EH (cell line): ENCODE measurements at regions not wholly inside any gene's neighbourhood (a gene's known extent, or its start where the extent isn't known, plus 50 kb on each side); places are given as distances from the start of the nearest gene placed in this dataset.

Source experiments
- DNase-seq: peaks from one replicate; pipeline ENCODE4 v3.0.0-alpha.2; 2015; ENCODE audit warnings: low read depth

DNA sequence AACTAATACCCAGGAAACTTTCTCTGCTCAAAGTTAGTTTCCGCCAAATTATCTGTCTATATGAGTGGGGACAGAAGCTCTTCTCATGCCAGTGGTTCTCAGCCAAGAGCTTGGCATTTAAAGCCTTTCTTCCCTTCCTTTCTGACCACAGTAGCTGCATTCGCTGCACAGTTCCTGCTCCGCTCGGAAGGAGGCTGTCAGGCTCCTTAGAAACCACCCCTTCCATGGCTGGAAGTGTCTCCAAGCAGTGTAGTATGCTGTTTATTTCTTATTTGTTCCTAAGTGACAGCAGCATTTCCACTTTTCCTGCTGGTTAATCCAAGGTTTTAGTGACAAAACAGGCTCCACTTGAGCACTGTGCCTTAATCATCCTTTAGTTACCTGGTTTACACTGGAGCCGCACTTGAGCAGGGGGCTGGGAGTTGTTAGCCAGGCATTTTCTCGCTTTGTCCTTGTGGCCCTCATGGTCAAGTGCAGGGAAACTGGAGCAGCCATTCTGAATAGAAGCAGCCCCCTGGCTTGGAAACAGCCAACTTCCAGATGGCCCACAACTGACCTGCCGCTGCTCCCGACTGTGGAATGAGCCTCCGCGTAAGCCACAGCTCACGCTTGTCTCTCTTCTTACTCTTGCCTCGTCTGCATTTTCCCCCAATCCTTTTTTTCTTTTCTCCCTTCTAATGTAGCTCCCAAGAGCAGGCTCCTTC is 739.4 kb upstream of the TENM3 start:
- DNase-seq, result no peak

DNA sequence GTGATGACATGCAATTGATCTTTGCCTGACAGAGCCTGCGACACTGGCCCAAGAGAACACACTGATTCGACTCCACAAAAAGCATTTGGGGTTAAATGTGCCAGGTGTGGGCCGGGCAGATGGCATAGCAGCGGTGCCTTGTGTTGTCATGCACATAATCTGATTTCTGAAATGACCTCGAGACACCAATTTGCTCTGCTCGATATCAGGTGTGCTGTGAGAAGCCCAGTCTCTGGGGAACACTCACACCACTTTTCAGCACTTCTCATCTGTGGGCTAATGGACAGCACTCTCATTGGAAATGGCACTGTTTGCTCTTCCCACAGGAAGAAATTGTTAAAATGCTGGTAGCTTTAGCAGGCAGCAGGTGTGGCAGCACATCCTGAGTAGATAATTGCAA is 738.3 kb upstream of the TENM3 start:
- no peak for DNase-seq

DNA sequence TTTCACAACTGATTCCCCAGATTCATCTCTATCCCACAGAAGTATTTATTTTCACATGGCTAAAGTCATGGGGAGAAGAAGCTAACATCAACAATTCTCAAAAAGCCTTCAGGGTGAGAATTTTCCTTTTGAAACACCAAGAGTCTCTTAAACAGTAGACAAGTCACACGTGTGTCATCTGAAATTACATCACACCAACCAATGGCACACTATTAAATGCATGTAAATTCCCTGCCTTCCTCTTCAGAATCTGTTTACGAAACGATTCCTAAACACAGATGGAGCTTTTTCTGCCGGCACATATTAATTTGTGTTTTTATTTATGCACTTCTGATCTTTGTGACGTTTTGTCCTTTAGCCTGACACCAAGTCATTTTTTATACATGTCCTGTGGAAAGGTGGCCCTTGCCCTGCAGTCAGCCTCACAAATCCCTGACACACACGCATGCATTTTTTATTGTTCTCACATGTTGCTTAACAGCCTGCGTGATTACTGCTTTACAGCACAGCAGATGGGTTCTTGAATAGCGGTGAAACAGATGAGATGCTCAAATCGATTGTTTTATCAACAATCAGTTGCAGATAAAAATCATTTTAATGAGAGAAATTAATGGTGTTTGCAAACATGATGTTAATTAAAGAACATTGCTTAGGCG is 735.9 kb upstream of the TENM3 start:
- DNase-seq, result peak; percentile 3

DNA sequence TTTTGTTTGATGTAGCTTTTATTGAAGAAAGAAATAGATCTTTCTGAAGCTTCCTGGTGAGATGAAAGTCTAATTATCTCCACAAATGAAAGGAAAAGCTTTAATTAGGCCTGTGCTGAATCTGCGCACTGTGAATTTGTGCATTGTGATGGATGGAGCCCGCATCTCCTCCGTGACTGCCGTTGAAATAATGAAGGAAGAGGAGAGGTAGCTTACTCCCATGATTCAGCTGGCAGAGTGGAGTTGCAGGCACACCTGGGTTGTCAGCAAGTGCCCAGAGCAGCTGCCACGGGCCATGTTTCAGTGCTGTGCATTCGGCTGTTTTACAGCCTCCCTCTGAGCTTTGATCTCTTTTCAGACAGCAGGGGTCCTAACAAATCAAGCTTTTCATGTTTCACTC is 735.3 kb upstream of the TENM3 start:
- no peak for DNase-seq

DNA sequence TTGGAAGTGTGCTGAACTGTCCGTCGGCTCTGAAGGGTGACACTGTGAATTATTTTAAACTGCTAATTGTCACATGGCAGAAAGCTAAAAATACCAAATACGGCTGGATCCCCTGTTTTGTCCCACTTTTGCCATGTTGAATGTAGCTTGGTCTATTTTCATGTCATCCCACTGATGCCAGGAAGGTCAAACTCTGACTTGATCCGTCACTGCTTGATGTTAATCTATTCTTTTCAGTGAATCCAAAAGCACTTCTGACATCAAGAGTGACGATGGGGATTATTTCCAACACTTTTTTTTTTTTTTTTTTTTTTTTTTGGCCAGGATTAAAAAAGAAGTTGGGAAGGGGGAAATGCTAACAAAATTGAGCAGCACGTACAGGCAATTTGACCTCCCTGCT is 734.6 kb upstream of the TENM3 start:
- DNase-seq, result no peak

DNA sequence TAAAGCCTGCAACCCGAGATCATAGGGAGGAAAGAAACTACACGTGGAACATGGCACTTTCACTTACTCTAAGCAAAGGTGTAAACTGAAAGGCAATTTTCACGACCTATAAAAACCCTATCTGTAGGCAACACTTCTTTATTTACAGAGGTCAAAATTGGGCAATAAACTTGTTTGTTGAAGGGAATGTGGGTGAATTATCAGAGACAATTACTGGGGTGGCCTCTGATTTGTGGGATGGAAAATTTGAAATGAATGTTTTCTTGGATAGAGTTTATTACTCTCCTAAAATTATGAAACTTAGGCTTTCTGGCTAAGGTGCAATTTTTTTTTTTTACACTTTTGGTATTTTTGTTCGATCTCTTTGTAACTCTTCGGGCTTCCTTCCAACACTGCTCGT is 734.1 kb upstream of the TENM3 start:
- DNase-seq, result no peak

DNA sequence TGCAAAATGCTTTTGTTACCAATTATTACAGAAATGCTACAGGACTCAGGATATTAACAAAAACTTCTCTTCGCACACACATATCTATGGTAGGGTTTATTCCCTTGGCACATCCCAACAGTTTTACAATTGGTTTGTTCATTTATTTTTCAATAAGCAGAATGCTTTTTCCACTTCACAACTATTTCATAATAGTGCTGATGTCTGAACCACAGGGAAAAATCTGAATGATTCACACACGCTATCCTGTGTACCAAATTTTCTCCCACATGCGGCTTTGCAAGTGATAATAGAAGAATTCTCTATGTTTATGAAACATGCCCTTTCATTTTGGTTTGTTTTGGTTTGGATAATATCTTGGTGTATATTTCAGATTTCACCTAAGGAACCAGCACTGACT is 725.7 kb upstream of the TENM3 start:
- no peak for DNase-seq

DNA sequence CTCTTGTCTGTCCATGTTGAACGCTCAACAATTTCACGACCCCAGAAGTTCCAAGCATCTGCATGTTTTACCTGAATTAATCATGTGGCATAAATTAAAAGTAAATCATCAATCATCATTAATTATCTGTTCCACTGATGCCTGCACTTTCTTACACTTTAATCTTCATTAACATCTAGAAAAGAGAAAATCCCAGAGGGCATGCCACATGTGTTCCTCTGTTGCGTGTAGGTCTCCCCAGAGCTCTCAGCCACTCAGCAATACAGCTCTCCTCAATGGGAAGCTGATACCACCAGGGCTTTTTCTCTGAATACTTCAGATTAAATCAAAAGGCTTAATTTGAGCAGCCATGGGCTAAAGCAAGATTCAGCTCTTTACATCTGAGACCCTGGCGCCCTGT is 722.4 kb upstream of the TENM3 start:
- DNase-seq, result no peak

DNA sequence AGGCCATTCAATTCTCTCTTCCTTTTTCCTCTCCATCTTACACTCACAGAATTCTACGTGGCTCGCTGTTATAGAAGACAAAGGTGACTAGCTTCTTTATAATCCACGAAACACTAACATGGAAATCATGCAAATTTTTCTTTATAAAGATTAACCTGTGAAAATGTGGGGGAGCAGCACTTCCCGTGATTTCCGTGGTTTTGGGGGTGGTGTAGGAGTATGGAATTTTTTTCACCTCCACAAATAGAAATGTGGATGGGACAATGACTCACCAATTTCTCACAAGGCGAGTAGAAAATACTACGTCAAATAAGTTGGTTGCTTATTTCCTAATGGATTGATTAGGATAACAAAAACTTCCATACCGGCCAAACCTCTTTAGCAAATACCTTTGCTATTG is 719.2 kb upstream of the TENM3 start:
- no peak for DNase-seq

DNA sequence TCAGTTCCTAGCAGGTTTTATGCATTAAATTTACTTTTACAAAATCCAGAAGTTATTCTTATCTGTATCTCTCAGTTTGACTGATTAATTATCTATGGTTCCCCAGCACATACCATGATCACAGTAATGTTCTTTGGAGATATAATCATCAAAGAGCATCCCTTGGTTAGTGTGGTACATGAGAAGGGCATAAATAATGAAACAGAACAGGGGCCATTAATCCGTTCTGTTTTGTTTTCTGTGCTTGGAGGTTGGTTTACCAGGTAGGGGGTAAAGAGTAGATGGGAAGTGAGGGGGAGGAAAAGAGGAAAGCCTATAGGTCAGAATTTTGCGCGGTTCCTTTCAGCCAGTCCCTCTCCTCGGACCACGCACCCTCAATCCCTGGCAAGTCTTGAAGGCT is 718.7 kb upstream of the TENM3 start:
- DNase-seq, result no peak

DNA sequence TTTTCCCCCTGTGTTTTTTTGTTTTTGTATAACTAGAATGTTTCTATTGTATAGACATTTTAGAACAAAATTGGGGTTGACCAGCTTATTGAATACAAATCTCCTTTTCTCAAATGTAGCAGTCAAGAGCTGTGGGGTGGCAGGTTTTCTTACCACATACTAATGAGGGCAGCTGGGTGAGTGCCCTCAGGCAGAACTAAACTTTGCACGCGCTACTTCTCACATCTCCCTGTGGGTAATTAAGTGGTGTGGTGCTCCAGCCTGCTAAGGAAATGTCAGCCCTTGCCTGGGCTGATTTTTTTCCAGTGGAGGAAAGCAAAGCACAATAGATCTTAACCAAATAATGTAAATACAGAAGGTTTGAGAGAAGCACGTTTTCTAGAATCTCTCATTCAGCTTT is 717.6 kb upstream of the TENM3 start:
- DNase-seq, result no peak

DNA sequence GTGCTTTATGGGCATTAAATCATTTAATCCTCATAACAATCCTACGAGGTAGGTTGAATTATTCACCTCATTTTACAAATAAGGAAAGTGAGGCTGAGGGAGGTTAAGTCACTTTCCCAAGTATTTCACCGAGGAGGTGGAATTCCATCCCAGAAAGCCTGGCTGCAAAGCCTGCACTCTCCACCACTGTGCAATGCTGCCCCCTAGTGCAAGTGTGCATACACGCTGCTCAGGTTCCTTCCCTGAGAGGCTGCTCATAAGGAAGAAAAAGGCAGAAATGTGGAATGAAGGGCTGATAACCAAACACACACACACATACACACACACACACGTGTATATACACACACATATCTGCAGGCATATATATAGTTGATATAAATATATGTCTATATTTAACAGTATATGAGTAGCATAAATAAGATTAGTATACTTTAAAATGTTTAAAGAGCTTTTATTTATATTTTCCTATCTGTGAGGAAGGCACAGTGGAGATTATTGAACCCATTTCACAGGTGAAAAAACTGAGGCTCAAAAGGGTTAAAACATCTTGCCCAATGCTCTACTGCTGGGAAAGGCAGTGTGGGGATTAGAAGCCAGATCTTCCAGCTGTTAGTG is 714.5 kb upstream of the TENM3 start:
- DNase-seq, result peak; percentile 73

DNA sequence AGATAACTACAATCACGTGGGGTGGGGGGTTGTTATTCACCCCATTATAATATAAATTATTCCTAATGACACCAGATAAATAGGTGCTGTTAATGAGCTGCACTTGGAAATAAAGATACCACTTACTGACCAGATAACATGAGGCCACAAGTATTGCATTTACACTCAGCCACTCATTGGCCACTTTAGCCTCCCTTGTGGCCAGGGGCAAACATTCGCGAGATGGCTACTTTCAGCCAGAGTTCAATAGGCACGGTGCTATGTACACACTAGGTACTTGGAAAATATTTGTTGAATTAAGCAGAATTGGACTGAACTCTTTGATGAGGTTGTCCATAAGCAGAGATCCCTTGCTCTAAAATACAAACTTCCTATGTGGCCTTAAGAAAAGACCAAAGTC is 713.7 kb upstream of the TENM3 start:
- no peak for DNase-seq

DNA sequence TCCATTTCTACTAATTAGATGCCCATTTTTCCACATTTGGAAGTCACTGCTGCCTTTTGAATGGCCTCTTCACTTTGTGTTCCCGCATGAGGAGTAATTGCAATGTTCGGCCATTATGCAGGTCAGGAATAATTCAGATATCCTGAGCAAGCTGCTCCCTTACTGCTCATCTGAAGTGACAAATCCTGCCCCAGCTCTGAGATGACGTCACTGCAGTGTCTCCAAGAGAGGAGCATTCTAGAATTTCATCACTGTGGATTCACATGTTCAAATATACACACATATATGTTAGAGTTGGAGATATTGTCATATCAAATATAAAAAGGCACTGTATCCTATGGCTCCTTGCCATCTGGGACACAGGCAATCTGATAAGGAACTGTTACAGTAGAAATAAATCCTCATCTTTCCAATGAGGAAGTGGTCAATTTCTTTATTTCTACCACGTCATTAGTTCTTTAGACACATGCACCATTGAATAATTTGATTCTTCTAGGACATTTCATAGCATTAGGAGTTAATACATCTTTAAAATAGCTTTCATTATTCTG is 706.9 kb upstream of the TENM3 start:
- DNase-seq, result no peak

DNA sequence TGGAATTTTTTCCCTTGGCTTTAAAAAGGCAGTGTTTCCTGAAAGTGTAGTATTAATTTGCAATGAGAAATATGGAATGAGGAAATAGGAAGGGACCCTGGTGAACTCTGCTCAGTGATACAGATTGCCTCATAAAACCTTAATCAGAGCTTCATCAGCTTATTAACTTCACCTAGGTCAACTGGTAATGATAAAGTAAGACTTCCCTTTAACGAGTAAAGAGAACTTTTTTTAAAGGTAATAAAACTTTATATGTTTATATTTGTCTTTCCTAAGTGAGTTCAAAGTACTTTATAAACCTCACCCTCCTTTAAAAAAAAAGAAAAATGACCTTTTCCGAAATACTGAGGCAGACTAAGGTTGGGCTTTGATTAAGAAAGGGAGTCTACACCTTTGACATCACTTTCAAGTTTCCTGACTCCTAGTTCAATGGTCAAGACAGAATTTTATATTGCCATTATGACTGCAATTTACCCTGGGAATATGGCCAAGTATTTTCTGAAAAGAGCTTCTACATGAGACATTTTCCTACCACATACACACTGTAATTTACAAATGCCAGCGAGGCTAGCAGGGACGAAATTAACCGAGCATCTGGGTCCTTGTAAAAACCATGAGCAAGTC is 706.3 kb upstream of the TENM3 start:
- peak; percentile 12 for DNase-seq

DNA sequence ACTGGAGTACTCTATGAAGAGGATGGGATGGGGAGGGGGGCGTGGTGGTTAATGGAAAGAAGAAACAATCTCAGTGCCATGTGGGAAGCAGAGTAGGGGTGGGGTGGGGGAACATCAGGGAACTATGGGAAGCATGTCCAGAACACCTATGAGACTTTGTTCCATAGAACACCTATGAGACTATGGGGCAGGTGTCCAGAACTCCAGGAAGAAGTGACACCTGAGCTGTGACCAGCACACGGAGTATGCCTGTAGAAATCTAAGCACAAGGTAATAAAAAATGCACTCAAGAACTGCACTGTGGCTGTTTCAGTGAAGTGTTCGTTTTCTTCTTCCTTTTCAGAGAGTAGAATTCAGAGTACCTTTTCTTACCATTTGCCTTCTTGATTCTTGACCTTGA is 704.8 kb upstream of the TENM3 start:
- no peak for DNase-seq

DNA sequence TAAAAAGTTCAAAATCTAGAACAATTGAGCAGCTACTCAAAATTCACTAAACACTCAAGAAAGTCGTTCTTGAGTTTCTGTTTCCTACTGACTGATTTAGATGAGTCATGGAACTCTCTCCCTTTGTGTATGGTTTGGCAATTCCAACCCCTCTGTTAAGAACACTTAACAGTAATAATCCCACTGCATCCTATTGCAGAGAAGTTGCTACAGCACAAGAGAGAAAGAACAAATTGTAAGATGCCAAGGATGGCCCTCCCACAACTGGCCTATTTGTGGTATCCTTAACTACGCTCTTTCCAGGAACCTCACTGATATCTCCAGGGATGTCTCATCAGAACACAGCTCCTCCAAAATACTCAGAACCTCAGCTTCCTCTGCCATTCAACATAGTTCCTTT is 701.8 kb upstream of the TENM3 start:
- no peak for DNase-seq

DNA sequence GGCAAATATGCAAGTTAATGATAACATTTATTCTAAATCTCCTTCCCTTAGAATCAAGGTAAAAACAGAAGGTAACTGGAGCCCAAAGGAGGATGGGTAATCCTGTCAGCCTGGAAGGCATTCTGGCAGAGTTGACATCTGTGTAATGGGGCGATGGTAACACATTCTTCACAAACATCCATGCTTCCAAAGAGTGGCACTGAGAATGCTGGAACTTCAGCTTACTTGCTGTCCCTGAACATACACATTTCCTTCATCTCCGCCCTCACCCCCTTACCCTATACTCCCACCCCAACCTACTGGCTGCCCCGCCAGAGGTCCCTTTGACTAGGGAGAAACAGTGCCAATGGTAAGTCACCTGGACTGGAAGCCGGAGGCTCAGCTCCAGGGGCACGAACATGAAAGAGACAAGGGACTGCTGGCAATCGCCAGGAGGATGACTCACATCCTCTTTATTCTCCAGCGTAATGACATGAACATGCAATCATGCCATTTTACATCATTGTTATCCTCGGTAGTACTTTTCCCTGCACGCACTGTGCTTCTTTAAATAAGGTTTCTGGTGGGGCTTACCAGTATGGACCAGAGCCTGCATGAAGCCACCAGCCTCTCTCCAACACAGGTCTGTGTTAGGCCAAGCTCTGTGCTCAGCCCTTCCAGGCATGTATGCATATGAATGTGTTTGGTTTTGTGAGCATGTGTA is 694.2 kb upstream of the TENM3 start:
- peak; percentile 78 for DNase-seq

DNA sequence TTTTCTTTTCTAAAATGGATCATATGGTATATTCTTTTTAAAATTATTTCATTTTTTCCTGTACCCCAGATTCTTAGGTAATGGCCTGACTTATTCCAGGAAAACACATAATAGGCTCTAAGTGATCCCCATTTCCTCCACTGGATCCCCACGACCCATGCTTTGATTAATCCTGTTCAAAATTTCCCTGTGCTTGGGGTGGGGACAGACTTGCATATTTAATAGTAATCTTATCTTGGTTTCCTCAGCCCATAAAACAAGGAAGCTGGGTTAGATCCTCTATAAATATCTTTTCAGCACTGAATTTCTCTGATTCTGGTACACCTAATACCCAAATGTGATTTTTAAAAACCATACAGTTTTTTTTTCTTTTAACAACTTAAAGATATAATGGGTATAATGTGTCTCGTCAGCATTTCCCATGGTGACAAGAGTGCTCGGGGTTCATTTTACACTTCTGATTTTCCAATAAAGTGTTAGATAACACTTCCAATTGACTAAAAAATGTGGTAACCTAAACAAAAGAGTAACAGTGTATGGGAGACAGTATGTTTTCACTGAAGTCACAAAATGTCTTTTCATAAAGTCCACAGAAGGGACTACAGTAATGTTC is 693.5 kb upstream of the TENM3 start:
- DNase-seq, result no peak

DNA sequence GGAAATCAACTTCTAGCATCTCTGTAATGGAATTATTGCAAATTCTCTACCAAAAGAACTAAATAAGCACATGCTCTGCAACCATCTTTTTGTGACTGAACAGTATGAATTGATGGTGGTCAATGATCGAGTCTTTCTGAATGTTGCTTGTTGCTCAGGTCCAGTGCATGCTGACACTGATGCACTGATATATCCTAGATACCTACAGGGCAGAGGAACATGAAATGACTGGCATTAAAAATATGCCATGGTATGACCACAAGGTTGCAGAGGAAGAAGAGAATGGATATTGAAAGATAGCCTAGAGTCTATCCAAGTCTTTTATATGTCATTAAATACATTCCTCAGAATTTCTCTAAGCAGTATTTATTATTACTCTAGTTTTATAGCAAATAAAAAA is 692.8 kb upstream of the TENM3 start:
- DNase-seq, result peak; percentile 15

DNA sequence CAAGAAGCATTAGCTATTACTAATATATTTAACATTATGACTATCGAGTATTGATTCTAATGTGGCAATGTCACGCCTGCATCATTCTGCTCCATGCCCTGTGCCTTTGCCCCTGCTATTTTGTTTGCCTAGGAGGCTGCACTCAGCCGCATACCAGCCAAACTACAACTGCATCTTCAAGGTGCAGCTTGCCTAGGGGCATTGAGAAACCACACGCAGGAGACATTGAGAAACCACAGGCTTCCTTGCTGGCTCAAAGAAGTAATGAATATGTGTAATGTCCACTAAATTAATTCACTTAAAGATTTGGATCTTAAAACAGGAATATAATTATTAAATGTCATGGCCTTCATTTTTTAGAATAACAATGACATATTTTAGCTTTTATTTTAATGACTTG is 683.6 kb upstream of the TENM3 start:
- DNase-seq, result no peak

DNA sequence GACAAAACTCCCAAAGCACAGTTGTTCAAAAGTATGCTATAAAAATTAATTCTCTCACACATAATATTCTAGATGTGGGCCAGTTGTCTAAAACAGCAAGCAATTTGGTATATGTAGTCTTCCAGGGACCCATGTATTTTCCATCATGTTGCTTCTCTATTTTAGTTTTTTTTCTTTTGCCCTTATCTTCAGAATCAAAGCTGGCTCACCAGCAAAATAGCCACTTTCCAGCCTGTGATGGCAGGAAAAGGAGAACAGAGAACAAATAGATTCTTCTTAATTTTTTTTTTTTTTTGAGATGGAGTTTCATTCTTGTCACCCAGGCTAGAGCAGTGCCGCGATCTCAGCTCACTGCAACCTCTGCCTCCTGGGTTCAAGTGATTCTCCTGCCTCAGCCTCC is 680.8 kb upstream of the TENM3 start:
- DNase-seq, result no peak
